Osteoblast (primary cell): ENCODE measurements at regions not wholly inside any gene's neighbourhood (a gene's known extent, or its start where the extent isn't known, plus 50 kb on each side); places are given as distances from the start of the nearest gene placed in this dataset.

Experiments
- DNase-seq: peaks from one replicate; pipeline ENCODE4 v3.0.0; 2011; ENCODE audit warnings: low spot score, mixed read lengths; ENCODE audit not compliant: insufficient read length; ENCODE audit errors: missing footprints
- H2AFZ ChIP-seq: 2 replicates; pipeline ENCODE4 v1.6.0; 2011; ENCODE audit warnings: mild to moderate bottlenecking, low read length
- H3K27ac ChIP-seq: 2 replicates; pipeline ENCODE4 v1.5.1; 2011; ENCODE audit warnings: mild to moderate bottlenecking, low read depth, low read length, moderate library complexity
- H3K27me3 ChIP-seq: 2 replicates; pipeline ENCODE4 v1.6.0; 2012; ENCODE audit warnings: mild to moderate bottlenecking, control low read depth, inconsistent platforms, low read length, moderate library complexity; ENCODE audit not compliant: insufficient read depth
- H3K36me3 ChIP-seq: 2 replicates; pipeline ENCODE4 v1.5.1; 2011; ENCODE audit warnings: mild to moderate bottlenecking, low read length, control low read depth, moderate library complexity; ENCODE audit not compliant: insufficient read depth
- H3K4me1 ChIP-seq: 2 replicates; pipeline ENCODE4 v1.5.1; 2011; ENCODE audit warnings: mild to moderate bottlenecking, low read length, control low read depth, moderate library complexity; ENCODE audit not compliant: insufficient read depth
- H3K4me2 ChIP-seq: 2 replicates; pipeline ENCODE4 v1.6.0; 2011; ENCODE audit warnings: mild to moderate bottlenecking, low read length; ENCODE audit not compliant: insufficient read depth
- H3K4me3 ChIP-seq: fragments of 200-600 bp; sonication (generic); 3 replicates; pipeline ENCODE4 v1.5.1; 2012; ENCODE audit warnings: mild to moderate bottlenecking, low read length, inconsistent platforms; ENCODE audit not compliant: insufficient read depth
- H3K79me2 ChIP-seq: 2 replicates; pipeline ENCODE4 v1.6.0; 2012; ENCODE audit warnings: mild to moderate bottlenecking, low read length, control low read depth, inconsistent platforms; ENCODE audit not compliant: insufficient read depth
- H3K9me3 ChIP-seq: 2 replicates; pipeline ENCODE4 v1.5.1; 2011; ENCODE audit warnings: low read depth, low read length, control low read depth
- H4K20me1 ChIP-seq: 2 replicates; pipeline ENCODE4 v1.6.0; 2012; ENCODE audit warnings: mild to moderate bottlenecking, low read length, control low read depth; ENCODE audit not compliant: insufficient read depth
- CTCF ChIP-seq: IDR thresholded peaks from 2 replicates; pipeline ENCODE4 v1.5.1; 2011; ENCODE audit warnings: mild to moderate bottlenecking, low read depth, low read length, moderate library complexity; ENCODE audit errors: extremely low read depth

GRCh38 chr7:63028376-63029206 lies 970.1 kb upstream of the ZNF722 start:
- Histone ChIP-seq H4K20me1 (no peaks in the 10 kb centered on the region), H3K36me3 (no peaks in the 10 kb centered on the region), H3K4me1 (no peaks in the 10 kb centered on the region), H3K27ac (no peak overlapping the region), H3K27me3 (no peaks in the 10 kb centered on the region), H3K4me3 (no peak overlapping the region), H3K4me2 (no peak overlapping the region), H2AFZ (no peak overlapping the region), H3K9me3 (no peaks in the 10 kb centered on the region), H3K79me2 (no peaks in the 10 kb centered on the region)
- DNase-seq, result no peak
- no peak for TF ChIP-seq CTCF

- H4K20me1 ChIP-seq, result no peaks in the 10 kb centered on the region
- peaks cover 3% of the 10 kb centered on the region for H3K9me3 ChIP-seq
- no peak overlapping the region for H3K27ac ChIP-seq
- DNase-seq, result no peak
- no peaks in the 10 kb centered on the region for H3K4me1 ChIP-seq
- no peaks in the 10 kb centered on the region for H3K36me3 ChIP-seq
- no peak overlapping the region for H3K4me3 ChIP-seq
- H3K79me2 ChIP-seq, result no peaks in the 10 kb centered on the region
- no peak overlapping the region for H2AFZ ChIP-seq
- TF ChIP-seq CTCF, result no peak
- H3K4me2 ChIP-seq, result no peak overlapping the region
- H3K27me3 ChIP-seq, result no peaks in the 10 kb centered on the region
Observed at GRCh38 chr7:63029207-63029522, 969.5 kb upstream of the ZNF722 start.

- Histone ChIP-seq H3K79me2 (no peaks in the 10 kb centered on the region), H4K20me1 (no peaks in the 10 kb centered on the region), H3K4me1 (no peaks in the 10 kb centered on the region), H3K4me2 (no peak overlapping the region), H3K9me3 (peaks cover 3% of the 10 kb centered on the region), H3K4me3 (no peak overlapping the region), H3K27me3 (no peaks in the 10 kb centered on the region), H3K36me3 (no peaks in the 10 kb centered on the region), H2AFZ (no peak overlapping the region), H3K27ac (no peak overlapping the region)
- DNase-seq, result no peak
- no peak for TF ChIP-seq CTCF
Observed at GRCh38 chr7:63030061-63030460, 968.6 kb upstream of the ZNF722 start.

GRCh38 chr7:63031838-63032436 lies 966.7 kb upstream of the ZNF722 start:
- H3K36me3 ChIP-seq, result no peaks in the 10 kb centered on the region
- no peaks in the 10 kb centered on the region for H4K20me1 ChIP-seq
- H3K4me3 ChIP-seq, result no peak overlapping the region
- no peaks in the 10 kb centered on the region for H3K4me1 ChIP-seq
- DNase-seq, result no peak
- H3K27ac ChIP-seq, result no peak overlapping the region
- no peak for TF ChIP-seq CTCF
- H2AFZ ChIP-seq, result no peak overlapping the region
- peaks cover 5% of the 10 kb centered on the region for H3K9me3 ChIP-seq
- H3K79me2 ChIP-seq, result no peaks in the 10 kb centered on the region
- no peak overlapping the region for H3K4me2 ChIP-seq
- H3K27me3 ChIP-seq, result no peaks in the 10 kb centered on the region
